RWPE1 (cell line): ENCODE measurements at regions not wholly inside any gene's neighbourhood (a gene's known extent, or its start where the extent isn't known, plus 50 kb on each side); places are given as distances from the start of the nearest gene placed in this dataset.
"Not testable (repeated sequence)": the region's sequence is repeated elsewhere in the genome, so short reads cannot be mapped to it uniquely, and the experiment has no call there.

Experiments
- CTCF ChIA-PET: fragments of 350-600 bp; sonication (Branson Sonifier 250); formaldehyde crosslinking; extraction: SDS; loops from one replicate; lab custom pipeline; 2021; lab: Yijun Ruan, JAX
- POLR2A ChIA-PET: fragments of 400-600 bp; formaldehyde crosslinking; extraction: SDS; loops from one replicate; lab custom pipeline; 2020; ENCODE audit warnings: antibody characterized with exemption; ENCODE audit not compliant: low non-redundant PET; lab: Yijun Ruan, JAX
- DNase-seq: peaks from one replicate; pipeline ENCODE4 v3.0.0; 2012; ENCODE audit warnings: low spot score
- H3K27ac ChIP-seq: fragments of 450-650 bp; 2 replicates; pipeline ENCODE4 v1.5.1; 2017
- TF ChIP-seq, protein P1 (sequence below): fragments of 450-650 bp; conservative IDR thresholded peaks from 2 replicates; pipeline ENCODE4 v1.5.1; 2017; ENCODE audit warnings: low read depth, mild to moderate bottlenecking

DNA sequence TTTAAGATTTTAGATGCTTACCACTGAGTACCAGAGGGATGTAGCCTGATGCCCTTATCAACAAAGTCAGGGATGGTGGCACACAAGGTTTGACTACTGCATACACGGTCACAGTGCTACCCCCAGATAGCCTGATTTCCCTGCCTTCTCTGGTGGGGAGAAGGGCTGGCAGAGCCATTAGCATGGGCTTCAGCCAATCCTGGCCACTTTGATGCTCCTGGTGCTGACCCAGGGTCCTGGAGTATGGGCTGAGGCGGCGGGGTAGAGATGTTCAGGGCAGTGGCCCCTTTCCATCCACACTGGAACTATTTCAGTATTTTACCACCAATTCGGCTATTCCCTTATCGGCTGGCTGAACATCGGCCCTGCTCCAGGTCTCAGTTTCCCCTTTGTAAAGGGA lies 83.2 kb downstream of the POTEB3 start:
- POLR2A ChIA-PET, DNase-seq, H3K27ac ChIP-seq, CTCF ChIA-PET: not testable (repeated sequence)

DNA sequence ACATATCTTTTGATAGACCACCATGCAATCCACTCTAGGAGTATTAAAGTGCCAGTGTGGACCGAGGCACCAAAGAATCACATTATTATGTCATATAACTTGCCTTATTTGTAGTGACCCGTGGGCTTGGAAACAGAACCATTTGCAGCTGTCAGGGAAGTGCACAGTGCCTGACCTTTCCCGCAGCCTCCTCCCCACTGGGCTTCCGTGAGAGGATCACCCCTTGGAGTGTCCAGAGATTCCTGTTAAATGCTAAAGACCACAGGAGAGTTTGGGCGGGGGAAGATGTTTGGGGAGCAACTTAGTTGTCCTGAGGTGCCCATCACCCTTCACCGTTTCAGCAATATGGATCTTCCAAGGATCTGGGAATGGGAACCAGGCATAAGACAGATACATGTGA lies 84.4 kb downstream of the POTEB3 start:
- POLR2A ChIA-PET, DNase-seq, H3K27ac ChIP-seq, CTCF ChIA-PET: not testable (repeated sequence)

DNA sequence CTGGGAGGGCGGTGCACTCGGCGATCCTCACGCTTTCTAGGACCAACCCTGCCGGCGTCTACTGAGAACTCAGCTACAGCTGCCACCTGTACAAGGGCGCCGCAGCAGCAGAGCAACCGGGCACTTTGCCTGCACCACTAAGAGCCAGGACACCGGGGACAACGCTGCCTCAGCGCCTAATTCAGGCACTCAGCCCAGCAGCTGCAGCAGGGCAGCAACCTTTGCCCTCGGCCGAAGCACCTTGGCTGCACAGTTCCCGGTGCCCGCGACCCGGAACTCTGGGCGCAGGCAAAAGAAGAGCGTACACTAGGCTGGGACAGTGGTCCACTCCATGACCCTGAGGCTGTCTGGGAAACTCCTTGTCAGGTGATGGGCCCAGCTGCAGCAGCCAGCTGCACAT lies 85.7 kb downstream of the POTEB3 start:
- H3K27ac ChIP-seq, POLR2A ChIA-PET, CTCF ChIA-PET, DNase-seq: not testable (repeated sequence)

DNA sequence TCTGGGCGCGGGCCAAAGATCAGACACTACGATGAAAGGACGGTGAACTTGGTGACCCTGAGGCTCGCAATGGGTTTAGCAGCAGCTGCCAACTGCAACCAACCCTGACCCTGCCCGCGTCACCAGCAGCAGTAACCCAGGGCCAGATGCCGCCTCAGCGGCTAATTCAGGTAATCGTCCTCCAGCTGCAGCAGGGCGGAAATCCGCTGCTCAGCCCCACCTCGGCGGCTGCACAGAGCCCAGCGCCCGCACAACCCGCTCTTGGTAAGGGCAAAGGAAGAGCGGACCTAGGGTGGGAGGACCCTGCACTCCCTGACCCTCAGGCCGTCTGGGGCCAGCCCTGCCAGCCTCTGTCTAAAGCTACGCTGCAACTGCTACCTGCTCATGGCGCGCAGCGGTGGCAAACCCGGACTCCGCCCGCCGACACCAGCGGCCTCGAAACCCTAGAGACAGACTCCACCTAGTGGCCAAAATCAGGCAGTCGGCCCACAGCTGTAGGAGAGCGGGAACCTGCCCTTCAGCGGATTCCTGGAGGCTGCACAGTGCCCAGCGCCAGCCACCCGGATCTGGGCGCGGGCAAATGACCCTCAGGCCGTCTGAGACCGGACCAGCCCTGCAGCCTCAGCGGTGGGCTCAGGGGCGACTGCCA lies 87.5 kb downstream of the POTEB3 start:
- H3K27ac ChIP-seq, POLR2A ChIA-PET, CTCF ChIA-PET, DNase-seq: not testable (repeated sequence)

DNA sequence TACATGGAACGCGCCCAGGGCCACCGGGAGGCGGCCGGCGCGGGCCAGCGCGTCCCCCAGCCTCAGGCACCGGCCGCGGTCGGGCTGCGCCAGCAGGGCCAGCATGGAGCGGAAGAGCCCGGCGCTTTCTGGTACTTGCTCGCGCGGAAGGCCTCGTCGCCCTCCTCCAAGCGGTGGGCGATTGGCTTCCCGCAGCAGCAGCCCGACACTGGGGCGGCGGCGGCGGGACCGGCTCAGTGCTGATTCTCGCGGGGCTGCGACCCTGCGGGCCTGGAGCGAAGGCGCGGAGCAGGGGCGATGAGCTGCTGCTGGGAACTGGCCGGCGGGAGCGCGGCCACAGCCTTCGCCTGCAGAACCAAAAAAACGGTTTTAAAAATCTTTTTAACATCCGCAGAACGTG lies 95.3 kb downstream of the POTEB3 start:
- POLR2A ChIA-PET, CTCF ChIA-PET, H3K27ac ChIP-seq, DNase-seq: not testable (repeated sequence)

DNA sequence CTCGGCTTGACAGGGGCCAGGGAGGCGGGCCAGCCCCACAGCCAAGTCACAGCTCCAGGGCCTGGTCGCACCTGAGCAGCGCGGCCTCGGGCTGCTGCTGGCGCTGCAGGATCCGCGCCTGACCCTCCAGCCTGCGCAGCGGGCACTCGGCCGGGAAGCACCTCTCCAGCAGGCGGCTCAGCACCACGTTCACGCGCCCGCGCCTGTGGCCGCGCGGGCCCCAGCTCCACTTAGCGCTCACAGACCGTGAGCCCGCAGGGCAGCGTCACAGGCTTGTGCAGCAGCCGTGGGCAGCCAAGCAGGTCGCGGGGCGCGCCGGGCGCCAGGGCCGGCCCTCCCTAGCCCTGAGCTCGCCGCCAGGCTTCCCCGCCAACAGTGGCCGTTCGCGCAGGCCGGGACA lies 95.8 kb downstream of the POTEB3 start:
- DNase-seq, H3K27ac ChIP-seq, POLR2A ChIA-PET, CTCF ChIA-PET: not testable (repeated sequence)

DNA sequence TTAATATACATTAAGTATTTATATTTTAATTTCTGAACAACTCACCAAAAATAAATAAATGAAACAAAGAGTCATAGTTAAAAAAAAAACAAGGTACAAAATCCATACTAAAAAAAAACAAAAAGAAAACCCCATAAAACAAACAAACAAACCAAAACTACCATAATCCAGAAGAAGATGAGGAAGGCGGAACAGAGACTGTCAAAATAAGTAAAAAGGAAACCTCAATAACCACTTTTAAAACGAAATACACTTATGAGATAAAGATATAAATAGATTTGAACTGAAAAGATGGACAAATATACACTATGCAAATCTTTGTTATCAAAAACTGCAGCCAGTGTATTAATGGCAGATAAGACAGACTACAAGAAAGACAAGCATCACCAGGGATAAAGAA lies 103.3 kb downstream of the POTEB3 start:
- POLR2A ChIA-PET, CTCF ChIA-PET, DNase-seq, H3K27ac ChIP-seq: not testable (repeated sequence)

DNA sequence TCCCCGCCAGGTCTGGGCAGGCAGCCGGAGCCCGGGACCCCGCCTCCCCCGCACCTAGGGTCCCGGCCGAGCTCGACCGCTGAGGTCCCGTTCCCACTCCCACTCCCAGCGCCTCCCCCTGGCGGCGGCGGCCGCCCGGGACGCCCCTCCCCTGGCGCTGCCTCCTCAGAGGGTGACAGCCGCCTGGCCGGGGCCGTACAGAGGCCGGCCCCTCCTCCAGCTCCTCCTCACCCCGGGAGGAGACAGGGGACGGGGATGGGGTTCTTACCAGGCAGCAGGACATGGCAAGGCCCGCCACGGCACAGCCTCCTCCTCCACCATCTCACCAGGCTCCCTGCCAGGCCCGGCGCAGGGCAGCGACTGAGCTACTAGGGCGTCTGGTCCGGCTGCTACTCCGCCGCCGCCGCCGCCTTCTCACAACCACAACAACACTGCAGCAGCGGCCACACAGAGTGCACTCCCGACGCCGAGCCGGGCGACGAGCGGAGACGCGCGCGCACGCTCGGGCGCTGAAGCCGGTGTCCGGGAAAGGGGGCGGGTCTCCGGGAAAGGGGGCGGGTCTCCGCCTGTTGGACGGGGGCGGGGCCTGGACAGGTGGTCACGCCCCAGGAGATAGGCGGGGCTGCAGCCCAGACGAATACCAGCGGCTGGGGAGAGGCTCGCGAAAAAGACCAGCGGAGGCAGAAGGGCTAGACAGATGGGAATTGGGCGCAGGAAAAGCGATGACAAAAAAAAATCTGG lies 115.4 kb downstream of the POTEB3 start:
- DNase-seq, H3K27ac ChIP-seq, CTCF ChIA-PET, POLR2A ChIA-PET: not testable (repeated sequence)

DNA sequence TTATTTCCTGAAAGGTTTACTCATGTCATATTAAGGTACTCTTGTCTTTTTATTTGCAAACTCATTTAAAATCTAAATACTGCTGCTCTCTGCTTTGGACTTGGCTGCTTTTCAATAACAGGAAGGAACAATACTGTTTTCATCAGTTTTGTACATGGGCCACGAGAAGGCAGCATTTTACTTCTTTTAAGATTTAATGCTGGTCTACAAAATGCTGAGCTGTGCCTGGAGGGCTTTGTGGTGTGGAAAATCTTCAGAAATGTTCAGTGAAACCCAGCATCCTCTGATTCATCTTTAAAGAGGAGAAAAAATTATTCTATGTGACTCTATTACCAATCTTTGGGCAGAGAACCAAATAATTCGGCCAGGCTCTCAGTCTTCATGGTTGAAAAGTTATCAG lies 155.9 kb downstream of the POTEB3 start:
- POLR2A ChIA-PET, DNase-seq, H3K27ac ChIP-seq: not testable (repeated sequence)
- CTCF ChIA-PET: interaction anchor here (0.6 to 1.4 kb wide), 3 partner anchors 21 to 1316 kb away, joined by 3 to 6 read pairs (median 3); no protein-coding TSS in a partner anchor

DNA sequence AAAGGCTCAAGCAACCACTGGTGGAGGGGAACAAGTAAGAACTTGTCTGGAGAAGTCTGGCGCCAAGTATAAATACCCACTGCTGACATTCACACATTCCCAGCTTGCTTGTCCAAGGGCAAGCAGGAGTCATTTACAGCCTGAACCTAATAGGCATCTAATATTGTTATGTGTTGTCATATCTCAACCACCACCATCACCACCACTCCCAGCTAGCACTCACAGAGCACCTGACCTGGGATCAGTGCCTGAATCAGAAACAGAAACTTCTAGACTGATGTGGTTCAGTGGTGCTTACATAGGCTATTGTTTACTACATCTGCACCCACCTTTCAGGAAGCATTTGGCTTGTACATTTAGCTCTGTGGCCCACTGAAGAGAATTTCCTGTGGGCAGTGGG lies 157.1 kb downstream of the POTEB3 start:
- DNase-seq, POLR2A ChIA-PET, H3K27ac ChIP-seq: not testable (repeated sequence)
- CTCF ChIA-PET: interaction anchor here (0.7 kb wide), 1 partner anchor 1329 kb away, joined by 3 read pairs; no protein-coding TSS in a partner anchor

DNA sequence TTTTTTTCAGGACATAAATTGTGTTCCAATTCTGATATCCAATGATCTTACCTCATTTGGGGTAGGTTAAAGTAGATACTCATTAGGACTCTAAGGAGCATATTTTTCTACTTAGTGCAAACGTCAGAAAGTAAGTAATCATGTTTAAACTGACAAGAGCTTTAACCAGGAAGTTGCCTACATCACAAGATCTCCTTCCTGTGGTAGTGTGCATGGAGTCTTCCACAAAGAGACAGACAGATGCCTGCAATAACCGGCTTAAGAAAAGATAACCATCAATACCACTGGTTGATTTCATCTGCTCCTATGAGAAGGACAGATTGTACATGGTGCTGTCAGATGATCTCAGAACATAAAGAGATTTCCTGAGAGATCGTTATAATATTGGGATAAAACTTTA lies 160.0 kb downstream of the POTEB3 start:
- POLR2A ChIA-PET, H3K27ac ChIP-seq, CTCF ChIA-PET, DNase-seq: not testable (repeated sequence)

DNA sequence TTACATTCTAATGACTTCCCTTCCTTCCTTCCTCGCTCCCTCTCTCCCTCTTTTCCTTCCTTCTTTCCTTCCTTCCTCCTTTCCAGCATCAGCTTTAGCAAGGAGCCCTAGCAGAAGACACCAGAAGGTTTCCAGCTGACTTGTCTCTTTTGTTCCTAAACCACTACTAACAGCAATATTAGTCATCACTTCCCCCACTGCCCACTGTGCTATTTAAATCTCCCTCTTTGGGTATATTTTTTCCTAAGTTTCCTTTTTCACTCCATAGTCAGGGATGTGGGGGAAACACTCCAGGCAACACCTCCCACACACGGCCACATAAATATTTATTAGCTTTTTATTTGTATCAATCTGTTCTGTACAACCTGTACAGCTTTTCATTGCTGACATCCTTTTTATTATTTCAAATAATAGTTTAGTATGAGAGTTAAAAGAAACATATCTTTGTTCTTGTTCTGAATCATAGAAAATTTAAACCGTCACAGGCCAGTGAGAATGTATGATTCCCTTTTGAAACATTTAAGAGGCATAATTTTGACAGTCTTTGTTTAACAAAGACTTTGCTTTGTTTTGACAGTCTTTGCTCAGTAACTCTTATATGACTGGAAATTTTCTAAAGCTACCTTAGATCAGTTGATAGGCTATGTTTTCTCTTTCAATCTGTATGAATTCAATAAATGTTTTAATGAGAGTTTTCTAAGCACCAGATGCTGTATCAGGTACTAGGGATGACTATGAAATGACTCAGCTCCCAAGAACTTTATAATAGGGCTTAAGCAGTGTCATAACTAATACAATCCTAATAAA lies 167.9 kb downstream of the POTEB3 start:
- H3K27ac ChIP-seq, POLR2A ChIA-PET, CTCF ChIA-PET: not testable (repeated sequence)
- peak; percentile 19 for DNase-seq

DNA sequence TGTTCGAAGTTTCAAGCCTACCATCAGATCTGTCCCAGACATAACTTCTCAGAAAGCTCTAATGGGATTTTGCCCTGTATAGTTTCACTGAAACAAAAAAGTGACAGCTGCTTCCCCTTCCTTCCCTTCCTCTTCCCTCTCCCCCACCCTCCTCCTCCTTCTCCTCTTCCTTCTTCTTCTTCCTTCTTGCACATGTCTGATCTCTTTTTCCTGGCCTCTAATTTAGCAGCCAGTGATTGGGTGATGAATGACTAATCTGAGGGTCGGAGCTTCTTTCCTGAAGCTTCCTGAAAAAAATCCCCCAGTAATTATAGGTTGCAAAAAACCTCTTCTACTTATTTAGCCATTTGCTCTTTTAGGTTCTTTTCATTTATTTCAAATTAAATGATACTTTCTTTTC lies 168.7 kb downstream of the POTEB3 start:
- ChIA-PET CTCF (no interaction called here), POLR2A (no interaction called here)
- TF ChIP-seq, protein P1, sequence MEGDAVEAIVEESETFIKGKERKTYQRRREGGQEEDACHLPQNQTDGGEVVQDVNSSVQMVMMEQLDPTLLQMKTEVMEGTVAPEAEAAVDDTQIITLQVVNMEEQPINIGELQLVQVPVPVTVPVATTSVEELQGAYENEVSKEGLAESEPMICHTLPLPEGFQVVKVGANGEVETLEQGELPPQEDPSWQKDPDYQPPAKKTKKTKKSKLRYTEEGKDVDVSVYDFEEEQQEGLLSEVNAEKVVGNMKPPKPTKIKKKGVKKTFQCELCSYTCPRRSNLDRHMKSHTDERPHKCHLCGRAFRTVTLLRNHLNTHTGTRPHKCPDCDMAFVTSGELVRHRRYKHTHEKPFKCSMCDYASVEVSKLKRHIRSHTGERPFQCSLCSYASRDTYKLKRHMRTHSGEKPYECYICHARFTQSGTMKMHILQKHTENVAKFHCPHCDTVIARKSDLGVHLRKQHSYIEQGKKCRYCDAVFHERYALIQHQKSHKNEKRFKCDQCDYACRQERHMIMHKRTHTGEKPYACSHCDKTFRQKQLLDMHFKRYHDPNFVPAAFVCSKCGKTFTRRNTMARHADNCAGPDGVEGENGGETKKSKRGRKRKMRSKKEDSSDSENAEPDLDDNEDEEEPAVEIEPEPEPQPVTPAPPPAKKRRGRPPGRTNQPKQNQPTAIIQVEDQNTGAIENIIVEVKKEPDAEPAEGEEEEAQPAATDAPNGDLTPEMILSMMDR: no peak
- DNase-seq: no peak
- no peak overlapping the region for H3K27ac ChIP-seq
